Medulla oblongata (tissue), 1 donor: ENCODE measurements at regions not wholly inside any gene's neighbourhood (a gene's known extent, or its start where the extent isn't known, plus 50 kb on each side); places are given as distances from the start of the nearest gene placed in this dataset.

Experiments
- DNase-seq: peaks from one replicate; pipeline ENCODE4 v3.0.0-alpha.2; 2015; ENCODE audit errors: extremely low spot score

- DNase-seq = no peak
Observed at GRCh38 chr3:180185650-180186049, 148.9 kb upstream of the PEX5L start.

GRCh38 chr3:180188512-180189309, 152.0 kb upstream of the PEX5L start:
- no peak for DNase-seq

- no peak for DNase-seq
Observed at GRCh38 chr3:180189310-180189648, 152.5 kb upstream of the PEX5L start.

- no peak for DNase-seq
Observed at GRCh38 chr3:180196658-180197057, 159.9 kb upstream of the PEX5L start.

GRCh38 chr3:180199417-180199995, 162.8 kb upstream of the PEX5L start:
- no peak for DNase-seq

GRCh38 chr3:180215866-180216265, 179.1 kb upstream of the PEX5L start:
- no peak for DNase-seq

GRCh38 chr3:180223268-180223667, 186.5 kb upstream of the PEX5L start:
- no peak for DNase-seq

- no peak for DNase-seq
Observed at GRCh38 chr3:180229113-180229512, 192.4 kb upstream of the PEX5L start.

- no peak for DNase-seq
Observed at GRCh38 chr3:180239939-180240338, 203.2 kb upstream of the PEX5L start.

- DNase-seq = no peak
Observed at GRCh38 chr3:180246688-180247195, 210.0 kb upstream of the PEX5L start.

GRCh38 chr3:180250172-180250571, 213.4 kb upstream of the PEX5L start:
- DNase-seq = no peak

GRCh38 chr3:180252683-180253082, 215.9 kb upstream of the PEX5L start:
- no peak for DNase-seq

GRCh38 chr3:180253283-180253682, 216.5 kb upstream of the PEX5L start:
- no peak for DNase-seq

- no peak for DNase-seq
Observed at GRCh38 chr3:180264479-180264878, 227.7 kb upstream of the PEX5L start.

- DNase-seq = no peak
Observed at GRCh38 chr3:180265551-180265950, 228.8 kb upstream of the PEX5L start.

GRCh38 chr3:180267202-180267843, 230.6 kb upstream of the PEX5L start:
- no peak for DNase-seq

- DNase-seq = no peak
Observed at GRCh38 chr3:180274536-180274935, 237.8 kb upstream of the PEX5L start.

GRCh38 chr3:180275176-180275575, 238.4 kb upstream of the PEX5L start:
- no peak for DNase-seq

GRCh38 chr3:180277041-180277440, 240.3 kb upstream of the PEX5L start:
- no peak for DNase-seq

- peak; percentile 27 for DNase-seq
Observed at GRCh38 chr3:180278583-180279188, 241.9 kb upstream of the PEX5L start.

GRCh38 chr3:180280555-180280954, 243.8 kb upstream of the PEX5L start:
- no peak for DNase-seq

- no peak for DNase-seq
Observed at GRCh38 chr3:180282386-180282785, 245.6 kb upstream of the PEX5L start.

GRCh38 chr3:180283251-180283650, 246.5 kb upstream of the PEX5L start:
- no peak for DNase-seq
